Lung (tissue), 11 donors: ENCODE measurements at regions not wholly inside any gene's neighbourhood (a gene's known extent, or its start where the extent isn't known, plus 50 kb on each side); places are given as distances from the start of the nearest gene placed in this dataset.

ENCODE experiments used
- ATAC-seq: fragments of 200-7000 bp; cut with Tn5 transposase; one replicate; pipeline ENCODE4 v1.9.1; 2020; ENCODE audit warnings: moderate number of reproducible peaks; ENCODE audit not compliant: insufficient read depth, low FRiP score
- DNase-seq, 3 donors: peaks; one replicate each; pipeline ENCODE4 v3.0.0-alpha.2; 2013 to 2017
- H3K27ac ChIP-seq, 2 donors: one replicate each; pipeline ENCODE4 v1.5.1; 2013; ENCODE audit warnings: mild to moderate bottlenecking in 2 of 2, moderate library complexity in 2 of 2, control low read depth in 1 of 2, inconsistent platforms in 1 of 2, low read depth in 1 of 2, low read length in 1 of 2
- H3K27me3 ChIP-seq, 3 donors: one replicate each; pipeline ENCODE4 v1.5.1; 2013; ENCODE audit warnings: low read length in 2 of 3; ENCODE audit not compliant: control insufficient read depth in 3 of 3, insufficient read depth in 3 of 3
- H3K36me3 ChIP-seq, 4 donors: one replicate each; pipeline ENCODE4 v1.5.1; 2013; ENCODE audit warnings: low read length in 4 of 4, mild to moderate bottlenecking in 1 of 4, moderate library complexity in 1 of 4; ENCODE audit not compliant: control insufficient read depth in 4 of 4, insufficient read depth in 4 of 4
- H3K4me1 ChIP-seq, 5 donors: one replicate each; pipeline ENCODE4 v1.5.1; 2013; ENCODE audit warnings: low read length in 5 of 5, mild to moderate bottlenecking in 2 of 5, moderate library complexity in 1 of 5; ENCODE audit not compliant: control insufficient read depth in 5 of 5, insufficient read depth in 5 of 5
- H3K4me3 ChIP-seq: one replicate; pipeline ENCODE4 v1.5.1; 2013; ENCODE audit warnings: mild to moderate bottlenecking, control low read depth, moderate library complexity
- H3K9ac ChIP-seq, 2 donors: one replicate each; pipeline ENCODE4 v1.5.1; 2013; ENCODE audit warnings: low read length in 2 of 2, control low read depth in 1 of 2; ENCODE audit not compliant: insufficient read depth in 1 of 2
- H3K9me3 ChIP-seq, 4 donors: one replicate each; pipeline ENCODE4 v1.5.1; 2013; ENCODE audit warnings: low read length in 3 of 4, mild to moderate bottlenecking in 1 of 4, moderate library complexity in 1 of 4; ENCODE audit not compliant: control insufficient read depth in 4 of 4, insufficient read depth in 3 of 4
- WGBS, 2 donors: extraction: QIAGEN DNeasy Blood & Tissue Kit; methylation state at CpG; one replicate each; pipeline ENCODE4 v1.1.7; 2013; 5-methylcytosine and 5-hydroxymethylcytosine counted together
- TF ChIP-seq, protein P1 (sequence below): IDR thresholded peaks from 2 replicates; pipeline ENCODE4 v1.5.1; 2012; ENCODE audit warnings: mild to moderate bottlenecking; ENCODE audit errors: control extremely low read depth, extremely low read depth
- donor health status: control.
- donor health status: control.
- donor health status: Bipolar disorder and iron deficiency.
- donor health status: healthy.
- donor health status: DM: yes; HTN: yes; CAD: no.

DNA sequence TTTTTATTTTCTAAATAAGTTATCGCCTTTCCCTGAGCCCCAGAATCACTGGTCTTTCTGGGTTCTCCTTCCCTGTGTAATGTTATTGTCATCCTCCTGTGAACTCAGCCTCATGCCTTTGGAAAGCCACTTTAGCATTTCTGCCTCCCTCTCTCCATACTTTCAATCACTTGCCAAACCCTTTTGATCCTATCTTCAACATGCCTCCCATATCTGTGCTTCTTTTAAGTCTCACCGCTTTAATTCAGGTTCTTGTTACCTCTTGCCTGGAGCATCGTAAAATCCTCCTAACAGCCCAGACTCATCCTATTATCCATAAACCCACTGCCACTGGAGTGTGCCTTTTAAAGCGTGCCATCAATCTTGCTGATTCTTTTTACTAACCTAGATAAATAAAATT is 321.8 kb downstream of the BMP4 start:
- H3K27ac ChIP-seq: no peak overlapping the region
- no peaks in the 10 kb centered on the region for H3K27me3 ChIP-seq
- TF ChIP-seq, protein P1, sequence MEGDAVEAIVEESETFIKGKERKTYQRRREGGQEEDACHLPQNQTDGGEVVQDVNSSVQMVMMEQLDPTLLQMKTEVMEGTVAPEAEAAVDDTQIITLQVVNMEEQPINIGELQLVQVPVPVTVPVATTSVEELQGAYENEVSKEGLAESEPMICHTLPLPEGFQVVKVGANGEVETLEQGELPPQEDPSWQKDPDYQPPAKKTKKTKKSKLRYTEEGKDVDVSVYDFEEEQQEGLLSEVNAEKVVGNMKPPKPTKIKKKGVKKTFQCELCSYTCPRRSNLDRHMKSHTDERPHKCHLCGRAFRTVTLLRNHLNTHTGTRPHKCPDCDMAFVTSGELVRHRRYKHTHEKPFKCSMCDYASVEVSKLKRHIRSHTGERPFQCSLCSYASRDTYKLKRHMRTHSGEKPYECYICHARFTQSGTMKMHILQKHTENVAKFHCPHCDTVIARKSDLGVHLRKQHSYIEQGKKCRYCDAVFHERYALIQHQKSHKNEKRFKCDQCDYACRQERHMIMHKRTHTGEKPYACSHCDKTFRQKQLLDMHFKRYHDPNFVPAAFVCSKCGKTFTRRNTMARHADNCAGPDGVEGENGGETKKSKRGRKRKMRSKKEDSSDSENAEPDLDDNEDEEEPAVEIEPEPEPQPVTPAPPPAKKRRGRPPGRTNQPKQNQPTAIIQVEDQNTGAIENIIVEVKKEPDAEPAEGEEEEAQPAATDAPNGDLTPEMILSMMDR: no peak
- peaks cover 0 to 27% (median 7%) of the 10 kb centered on the region in 5 donors for H3K4me1 ChIP-seq
- no peaks in the 10 kb centered on the region for H3K9me3 ChIP-seq
- H3K9ac ChIP-seq: no peak overlapping the region
- no peak overlapping the region for H3K4me3 ChIP-seq
- 84 to 91% methylated on average over 4 of the region's 4 CpGs for WGBS, 2 donors
- ATAC-seq: no peak
- DNase-seq: no peak
- H3K36me3 ChIP-seq: no peaks in the 10 kb centered on the region

DNA sequence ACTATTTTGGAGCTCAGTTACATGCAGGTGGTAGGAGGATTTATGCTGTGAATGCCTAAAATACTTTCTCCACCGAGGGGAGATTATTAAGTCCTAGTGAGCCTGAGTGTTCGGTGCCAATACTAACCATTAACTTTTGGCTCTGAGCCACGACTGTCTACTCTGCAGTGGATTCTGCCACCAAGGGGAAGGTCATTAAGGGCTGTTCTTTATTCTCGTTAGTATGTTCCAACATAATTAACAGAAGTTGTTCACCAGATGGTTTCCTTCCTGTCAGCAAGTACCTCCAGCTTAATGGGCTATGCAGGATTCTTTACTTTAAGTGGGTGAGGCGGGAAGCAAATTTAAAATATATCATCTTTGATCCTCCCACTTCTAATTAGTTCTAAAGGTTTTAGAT is 326.3 kb downstream of the BMP4 start:
- no peaks in the 10 kb centered on the region for H3K27me3 ChIP-seq
- H3K9ac ChIP-seq: no peak overlapping the region
- DNase-seq (peak; percentile 64 to 86 (median 75)), ATAC-seq (no peak)
- 15 to 23% methylated on average over 5 of the region's 5 CpGs for WGBS, 2 donors
- H3K4me3 ChIP-seq: no peak overlapping the region
- TF ChIP-seq, protein P1: no peak
- H3K27ac ChIP-seq: no peak overlapping the region
- H3K9me3 ChIP-seq: no peaks in the 10 kb centered on the region
- no peaks in the 10 kb centered on the region for H3K36me3 ChIP-seq
- peaks cover 0 to 43% (median 11%) of the 10 kb centered on the region in 5 donors for H3K4me1 ChIP-seq

DNA sequence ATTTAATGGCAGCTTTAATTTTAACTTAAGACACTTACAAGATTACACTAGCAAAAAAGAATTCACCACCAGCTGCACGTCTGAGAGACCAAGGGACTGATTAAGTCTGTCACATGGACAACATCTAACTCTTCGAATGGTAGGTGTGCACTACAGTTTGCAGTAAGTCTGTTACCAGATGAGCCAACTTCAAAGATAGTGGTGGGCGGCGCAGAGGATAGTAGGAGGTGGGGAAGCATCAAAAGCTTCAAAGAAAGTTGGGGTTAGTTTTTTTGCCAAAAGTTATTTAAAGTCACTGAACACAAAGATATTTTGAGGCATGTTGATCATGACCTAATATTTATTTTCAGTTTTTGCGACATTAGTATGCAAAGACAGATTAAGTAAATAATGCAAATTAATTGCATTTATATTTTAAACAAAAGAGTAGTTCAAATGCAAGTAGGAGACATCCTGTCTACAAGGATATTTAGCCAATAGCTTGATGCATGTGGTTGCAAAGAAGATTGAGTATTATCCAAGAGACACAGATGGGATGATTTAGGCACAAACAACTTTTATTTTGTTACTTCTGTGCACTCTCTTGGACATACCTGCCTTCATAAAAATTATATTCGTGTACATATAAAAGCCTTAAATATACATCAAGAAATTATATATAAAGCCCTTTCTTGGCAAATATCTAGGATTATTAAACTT is 327.7 kb downstream of the BMP4 start:
- Histone ChIP-seq H3K9ac (no peak overlapping the region), H3K9me3 (no peaks in the 10 kb centered on the region), H3K4me1 (peaks cover 0 to 43% (median 11%) of the 10 kb centered on the region in 5 donors), H3K27ac (no peak overlapping the region), H3K4me3 (no peak overlapping the region), H3K27me3 (no peaks in the 10 kb centered on the region), H3K36me3 (no peaks in the 10 kb centered on the region)
- ATAC-seq (no peak), DNase-seq (peak in 2 of 3 donors; percentile 66 to 68)
- 67 to 74% methylated on average over 6 of the region's 6 CpGs for WGBS, 2 donors
- TF ChIP-seq, protein P1: no peak

DNA sequence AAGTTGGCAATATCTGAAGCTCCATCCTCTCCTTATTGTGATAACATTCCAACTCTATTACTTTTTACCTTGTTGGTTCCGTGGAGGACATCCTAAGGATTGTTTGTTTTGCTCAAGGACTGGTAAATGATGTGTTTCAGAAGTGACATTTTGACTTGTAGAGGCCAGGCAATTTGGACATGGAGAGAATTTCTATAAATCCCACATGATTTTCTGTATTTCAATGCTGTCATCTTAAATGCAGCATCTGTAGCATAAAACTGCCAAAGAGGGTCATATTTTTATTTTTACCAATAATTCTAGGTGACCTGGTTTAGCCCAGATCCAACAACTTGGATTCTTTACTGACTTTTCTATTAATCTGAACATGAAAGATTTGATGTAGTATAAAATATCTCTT is 328.4 kb downstream of the BMP4 start:
- Histone ChIP-seq H3K27ac (no peak overlapping the region), H3K9ac (no peak overlapping the region), H3K36me3 (no peaks in the 10 kb centered on the region), H3K4me3 (no peak overlapping the region), H3K9me3 (no peaks in the 10 kb centered on the region), H3K27me3 (no peaks in the 10 kb centered on the region), H3K4me1 (peaks cover 0 to 43% (median 11%) of the 10 kb centered on the region in 5 donors)
- ATAC-seq: no peak
- TF ChIP-seq, protein P1: no peak
- DNase-seq: no peak
- 53 to 58% methylated on average over 1 of the region's 1 CpG for whole genome bisulfite sequencing, 2 donors
